ENCODE measurements at regions not wholly inside any gene's neighbourhood (a gene's known extent, or its start where the extent isn't known, plus 50 kb on each side); places are given as distances from the start of the nearest gene placed in this dataset.

- 93% methylated on average over 3 of the region's 3 CpGs for WGBS
Observed at GRCh38 chr3:102299125-102299877, 135.5 kb upstream of the ZPLD1 start.

GRCh38 chr3:102301155-102301880 lies 133.5 kb upstream of the ZPLD1 start:
- Histone ChIP-seq H3K4me3 (ENCODE audit: low read length) (no peak overlapping the region), H3K4me1 (ENCODE audit: insufficient read depth, low read length) (peaks cover 6% of the 10 kb centered on the region; the same call in 1 of the 2 replicates), H3K9me3 (ENCODE audit: insufficient read depth, low read depth, low read length) (no peaks in the 10 kb centered on the region), H3K27me3 (ENCODE audit: insufficient read depth, low read length) (no peaks in the 10 kb centered on the region), H3K27ac (ENCODE audit: low read depth, low read length) (no peak overlapping the region), H3K9ac (ENCODE audit: low read depth, low read length) (no peak overlapping the region), H3K36me3 (ENCODE audit: insufficient read depth, low read length) (no peaks in the 10 kb centered on the region)
- 85% methylated on average over 4 of the region's 4 CpGs for WGBS

More at GRCh38 chr3:102299125-102299877, 135.5 kb upstream of the ZPLD1 start:
- H3K27me3 ChIP-seq (ENCODE audit: insufficient read depth, low read length), result no peaks in the 10 kb centered on the region
- peaks cover 6% of the 10 kb centered on the region; the same call in 1 of the 2 replicates for H3K4me1 ChIP-seq (ENCODE audit: insufficient read depth, low read length)
- H3K4me3 ChIP-seq (ENCODE audit: low read length), result no peak overlapping the region
- H3K36me3 ChIP-seq (ENCODE audit: insufficient read depth, low read length), result no peaks in the 10 kb centered on the region
- no peak overlapping the region for H3K9ac ChIP-seq (ENCODE audit: low read depth, low read length)
- H3K9me3 ChIP-seq (ENCODE audit: insufficient read depth, low read depth, low read length), result no peaks in the 10 kb centered on the region
- H3K27ac ChIP-seq (ENCODE audit: low read depth, low read length), result no peak overlapping the region

- WGBS, result 91% methylated on average over 2 of the region's 2 CpGs
- no peak overlapping the region for H3K9ac ChIP-seq (ENCODE audit: low read depth, low read length)
- no peak overlapping the region for H3K27ac ChIP-seq (ENCODE audit: low read depth, low read length)
Observed at GRCh38 chr3:102302020-102302419, 132.8 kb upstream of the ZPLD1 start.

GRCh38 chr3:102304550-102304949 lies 130.3 kb upstream of the ZPLD1 start:
- H3K4me3 ChIP-seq (ENCODE audit: low read length), result no peak overlapping the region
- no peaks in the 10 kb centered on the region for H3K36me3 ChIP-seq (ENCODE audit: insufficient read depth, low read length)
- H3K27me3 ChIP-seq (ENCODE audit: insufficient read depth, low read length), result no peaks in the 10 kb centered on the region
- 97% methylated on average over 3 of the region's 3 CpGs for WGBS
- H3K4me1 ChIP-seq (ENCODE audit: insufficient read depth, low read length), result peaks cover 6% of the 10 kb centered on the region; the same call in 1 of the 2 replicates
- no peaks in the 10 kb centered on the region for H3K9me3 ChIP-seq (ENCODE audit: insufficient read depth, low read depth, low read length)
- no peak overlapping the region for H3K9ac ChIP-seq (ENCODE audit: low read depth, low read length)
- no peak overlapping the region for H3K27ac ChIP-seq (ENCODE audit: low read depth, low read length)

More at GRCh38 chr3:102302020-102302419, 132.8 kb upstream of the ZPLD1 start:
- Histone ChIP-seq H3K36me3 (ENCODE audit: insufficient read depth, low read length) (no peaks in the 10 kb centered on the region), H3K9me3 (ENCODE audit: insufficient read depth, low read depth, low read length) (no peaks in the 10 kb centered on the region), H3K27me3 (ENCODE audit: insufficient read depth, low read length) (no peaks in the 10 kb centered on the region), H3K4me1 (ENCODE audit: insufficient read depth, low read length) (peaks cover 6% of the 10 kb centered on the region; the same call in 1 of the 2 replicates), H3K4me3 (ENCODE audit: low read length) (no peak overlapping the region)

- Histone ChIP-seq H3K9ac (ENCODE audit: low read depth, low read length) (no peak overlapping the region), H3K36me3 (ENCODE audit: insufficient read depth, low read length) (no peaks in the 10 kb centered on the region), H3K4me3 (ENCODE audit: low read length) (no peak overlapping the region), H3K4me1 (ENCODE audit: insufficient read depth, low read length) (no peaks in the 10 kb centered on the region), H3K27me3 (ENCODE audit: insufficient read depth, low read length) (no peaks in the 10 kb centered on the region), H3K27ac (ENCODE audit: low read depth, low read length) (no peak overlapping the region), H3K9me3 (ENCODE audit: insufficient read depth, low read depth, low read length) (no peaks in the 10 kb centered on the region)
- 96% methylated on average over 2 of the region's 2 CpGs for WGBS
Observed at GRCh38 chr3:102307442-102307841, 127.4 kb upstream of the ZPLD1 start.

- no peaks in the 10 kb centered on the region for H3K9me3 ChIP-seq (ENCODE audit: insufficient read depth, low read depth, low read length)
- WGBS, result 100% methylated on average over 1 of the region's 1 CpG
- no peaks in the 10 kb centered on the region for H3K27me3 ChIP-seq (ENCODE audit: insufficient read depth, low read length)
- H3K9ac ChIP-seq (ENCODE audit: low read depth, low read length), result no peak overlapping the region
- no peaks in the 10 kb centered on the region for H3K4me1 ChIP-seq (ENCODE audit: insufficient read depth, low read length)
- H3K4me3 ChIP-seq (ENCODE audit: low read length), result no peak overlapping the region
- no peak overlapping the region for H3K27ac ChIP-seq (ENCODE audit: low read depth, low read length)
- H3K36me3 ChIP-seq (ENCODE audit: insufficient read depth, low read length), result no peaks in the 10 kb centered on the region
Observed at GRCh38 chr3:102329066-102329465, 105.7 kb upstream of the ZPLD1 start.

GRCh38 chr3:102329561-102329960 lies 105.3 kb upstream of the ZPLD1 start:
- Histone ChIP-seq H3K27me3 (ENCODE audit: insufficient read depth, low read length) (no peaks in the 10 kb centered on the region), H3K27ac (ENCODE audit: low read depth, low read length) (no peak overlapping the region), H3K4me1 (ENCODE audit: insufficient read depth, low read length) (no peaks in the 10 kb centered on the region), H3K36me3 (ENCODE audit: insufficient read depth, low read length) (no peaks in the 10 kb centered on the region), H3K4me3 (ENCODE audit: low read length) (no peak overlapping the region), H3K9me3 (ENCODE audit: insufficient read depth, low read depth, low read length) (no peaks in the 10 kb centered on the region), H3K9ac (ENCODE audit: low read depth, low read length) (no peak overlapping the region)
- 100% methylated on average over 1 of the region's 1 CpG for WGBS

- no peaks in the 10 kb centered on the region for H3K4me1 ChIP-seq (ENCODE audit: insufficient read depth, low read length)
- H3K9me3 ChIP-seq (ENCODE audit: insufficient read depth, low read depth, low read length), result no peaks in the 10 kb centered on the region
- no peak overlapping the region for H3K4me3 ChIP-seq (ENCODE audit: low read length)
- H3K36me3 ChIP-seq (ENCODE audit: insufficient read depth, low read length), result no peaks in the 10 kb centered on the region
- no peak overlapping the region for H3K9ac ChIP-seq (ENCODE audit: low read depth, low read length)
- H3K27me3 ChIP-seq (ENCODE audit: insufficient read depth, low read length), result no peaks in the 10 kb centered on the region
- no CpG with 5 or more reads among the region's 1 CpG for WGBS
- H3K27ac ChIP-seq (ENCODE audit: low read depth, low read length), result no peak overlapping the region
Observed at GRCh38 chr3:102332205-102332604, 102.6 kb upstream of the ZPLD1 start.

GRCh38 chr3:102332934-102333333 lies 101.9 kb upstream of the ZPLD1 start:
- Histone ChIP-seq H3K4me3 (ENCODE audit: low read length) (no peak overlapping the region), H3K9ac (ENCODE audit: low read depth, low read length) (no peak overlapping the region), H3K27ac (ENCODE audit: low read depth, low read length) (no peak overlapping the region), H3K4me1 (ENCODE audit: insufficient read depth, low read length) (no peaks in the 10 kb centered on the region), H3K36me3 (ENCODE audit: insufficient read depth, low read length) (no peaks in the 10 kb centered on the region), H3K9me3 (ENCODE audit: insufficient read depth, low read depth, low read length) (no peaks in the 10 kb centered on the region), H3K27me3 (ENCODE audit: insufficient read depth, low read length) (no peaks in the 10 kb centered on the region)

GRCh38 chr3:102336130-102336529 lies 98.7 kb upstream of the ZPLD1 start:
- H3K36me3 ChIP-seq (ENCODE audit: insufficient read depth, low read length), result no peaks in the 10 kb centered on the region
- no peaks in the 10 kb centered on the region for H3K9me3 ChIP-seq (ENCODE audit: insufficient read depth, low read depth, low read length)
- no peaks in the 10 kb centered on the region for H3K4me1 ChIP-seq (ENCODE audit: insufficient read depth, low read length)
- WGBS, result 89% methylated on average over 3 of the region's 3 CpGs
- no peaks in the 10 kb centered on the region for H3K27me3 ChIP-seq (ENCODE audit: insufficient read depth, low read length)
- no peak overlapping the region for H3K27ac ChIP-seq (ENCODE audit: low read depth, low read length)
- no peak overlapping the region for H3K9ac ChIP-seq (ENCODE audit: low read depth, low read length)
- no peak overlapping the region for H3K4me3 ChIP-seq (ENCODE audit: low read length)

GRCh38 chr3:102339671-102340070 lies 95.1 kb upstream of the ZPLD1 start:
- Histone ChIP-seq H3K4me3 (ENCODE audit: low read length) (no peak overlapping the region), H3K9me3 (ENCODE audit: insufficient read depth, low read depth, low read length) (no peaks in the 10 kb centered on the region), H3K4me1 (ENCODE audit: insufficient read depth, low read length) (no peaks in the 10 kb centered on the region), H3K27me3 (ENCODE audit: insufficient read depth, low read length) (no peaks in the 10 kb centered on the region), H3K27ac (ENCODE audit: low read depth, low read length) (no peak overlapping the region), H3K36me3 (ENCODE audit: insufficient read depth, low read length) (no peaks in the 10 kb centered on the region), H3K9ac (ENCODE audit: low read depth, low read length) (no peak overlapping the region)
- 94% methylated on average over 2 of the region's 2 CpGs for WGBS
